GM19438 (cell line): ENCODE measurements at regions not wholly inside any gene's neighbourhood (a gene's known extent, or its start where the extent isn't known, plus 50 kb on each side); places are given as distances from the start of the nearest gene placed in this dataset.

Experiments
- ATAC-seq: cut with Tn5 transposase; IDR thresholded peaks from one replicate; pipeline ENCODE4 v1.9.1; 2021; ENCODE audit warnings: low read depth; ENCODE audit not compliant: unreplicated experiment

DNA sequence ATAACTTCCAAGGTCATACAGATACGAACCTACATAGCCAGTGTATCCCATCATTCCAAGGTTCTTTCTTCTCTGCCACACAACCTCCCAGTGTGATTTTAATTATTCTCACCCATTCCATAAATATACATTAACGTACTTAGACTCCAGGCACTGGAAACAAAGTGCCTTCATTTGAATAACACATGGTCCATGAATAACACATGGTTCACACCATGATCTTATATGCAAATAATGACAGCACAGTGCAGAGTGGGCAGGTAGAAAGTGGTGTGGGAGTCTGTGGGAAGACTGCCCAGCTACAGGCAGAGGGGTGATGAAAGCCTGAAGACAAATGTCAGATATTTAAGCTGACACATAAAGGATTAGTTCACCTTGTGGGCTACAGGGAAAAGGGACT lies 425.2 kb downstream of the HACE1 start:
- no peak for ATAC-seq

DNA sequence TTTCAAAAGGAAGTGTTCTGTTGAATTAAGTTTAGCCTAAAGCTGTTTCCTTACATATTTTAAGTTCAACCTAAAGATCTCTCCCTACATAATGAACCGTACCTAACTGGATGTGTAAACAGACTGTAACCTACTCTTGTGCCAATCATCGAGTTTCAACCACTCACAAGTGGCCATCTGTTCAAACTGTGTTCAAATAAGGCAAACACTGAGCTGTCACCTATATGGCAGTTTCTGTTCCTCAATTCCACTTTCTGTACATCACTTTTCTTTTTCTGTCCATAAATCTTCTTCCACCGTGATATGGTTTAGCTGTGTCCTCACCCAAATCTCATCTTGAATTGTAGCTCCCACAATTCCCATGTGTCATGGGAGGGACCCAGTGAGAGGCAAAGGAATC lies 428.6 kb downstream of the HACE1 start:
- no peak for ATAC-seq

DNA sequence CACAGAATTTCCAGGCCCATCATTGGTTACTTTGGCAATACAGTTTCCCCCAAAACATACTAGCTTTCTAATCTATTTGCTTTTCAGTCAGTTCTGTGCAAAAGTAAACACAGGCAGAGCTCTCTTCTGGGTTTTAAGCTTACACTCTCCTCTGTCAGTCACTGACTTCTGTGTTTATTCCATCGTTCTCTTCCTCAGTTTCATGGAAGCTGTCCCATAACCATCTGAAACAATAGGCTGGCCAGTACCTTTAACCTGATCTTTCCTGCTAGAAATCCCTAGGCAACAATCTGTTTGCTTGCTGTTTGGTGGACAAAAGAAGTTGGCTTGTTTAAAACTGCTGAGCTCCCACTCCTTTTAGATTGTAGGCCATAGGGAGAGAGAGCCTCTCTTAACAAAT lies 431.5 kb downstream of the HACE1 start:
- no peak for ATAC-seq

DNA sequence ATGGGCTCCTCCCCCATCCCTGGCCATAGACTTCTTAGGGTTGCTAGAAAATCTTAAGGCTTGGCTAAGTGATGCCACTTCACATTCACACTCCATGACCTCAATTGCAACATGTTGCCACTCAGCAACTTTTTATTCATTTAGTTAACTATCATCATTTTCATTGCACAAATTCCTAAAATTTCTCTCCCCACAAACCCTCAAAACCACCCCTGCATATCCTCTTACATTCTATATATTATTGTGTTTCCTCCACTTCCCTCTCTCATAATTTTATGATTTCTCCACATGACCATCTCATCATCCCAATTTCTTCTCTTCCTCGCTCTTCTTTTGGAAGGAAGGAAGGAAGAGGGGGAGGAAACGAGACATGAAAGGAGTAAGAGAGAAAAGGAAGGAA lies 436.0 kb downstream of the HACE1 start:
- ATAC-seq = no peak

DNA sequence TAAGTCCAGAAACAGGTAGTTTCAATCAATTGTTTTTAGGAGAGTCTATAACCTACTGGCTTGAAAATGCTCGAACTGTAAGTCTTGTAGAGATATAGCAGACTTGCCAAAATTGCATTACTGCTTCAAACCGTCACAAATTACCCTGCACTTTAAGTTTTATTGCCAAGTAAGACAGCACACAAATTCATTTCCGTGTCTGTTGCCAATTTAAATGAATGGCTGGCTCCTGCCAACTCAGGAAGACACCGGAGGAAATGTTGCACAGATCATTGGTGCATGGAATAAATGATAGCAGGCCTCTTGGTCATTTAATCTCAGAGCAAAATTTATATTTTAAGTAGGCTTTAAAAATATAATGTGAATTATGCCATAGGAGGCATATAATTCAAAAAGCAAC lies 438.1 kb downstream of the HACE1 start:
- ATAC-seq = no peak

DNA sequence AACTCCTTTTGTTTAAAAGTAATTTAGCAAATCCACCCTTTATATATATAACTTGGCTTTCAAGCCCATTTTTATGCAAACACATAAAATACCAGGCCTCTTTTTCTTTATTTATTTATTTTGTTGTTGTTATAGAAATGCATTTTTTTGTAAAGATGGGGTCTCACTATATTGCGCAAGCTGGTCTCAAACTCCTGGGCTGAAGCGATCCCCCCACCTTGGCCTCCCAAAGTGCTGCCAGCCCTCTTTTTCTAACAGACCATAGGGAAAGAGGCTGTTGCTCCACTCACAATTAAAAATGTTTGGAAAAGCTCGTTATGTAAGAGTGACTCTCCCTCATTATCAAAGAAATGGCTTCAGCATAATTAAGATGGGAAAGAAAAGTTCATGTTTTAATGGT lies 440.9 kb downstream of the HACE1 start:
- no peak for ATAC-seq

DNA sequence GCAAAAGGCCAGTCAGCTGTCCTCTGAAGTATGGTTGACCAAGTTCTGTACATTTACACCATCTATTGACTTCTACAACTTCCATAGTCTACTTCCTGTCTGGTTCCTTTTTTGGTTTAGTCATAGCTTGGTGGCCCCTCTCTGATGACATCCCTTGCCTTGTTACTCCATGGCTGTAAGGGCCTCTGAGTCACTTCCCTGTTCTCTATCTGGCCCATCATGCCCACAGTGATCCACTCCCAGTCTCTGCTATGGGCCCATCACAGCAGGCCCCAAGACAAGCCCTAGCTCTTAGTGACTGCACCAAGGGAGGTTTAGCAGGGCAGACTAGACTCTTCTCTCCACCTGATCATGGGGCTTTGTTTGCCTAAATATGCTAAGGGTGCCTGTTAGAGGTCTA lies 441.6 kb downstream of the HACE1 start:
- no peak for ATAC-seq

DNA sequence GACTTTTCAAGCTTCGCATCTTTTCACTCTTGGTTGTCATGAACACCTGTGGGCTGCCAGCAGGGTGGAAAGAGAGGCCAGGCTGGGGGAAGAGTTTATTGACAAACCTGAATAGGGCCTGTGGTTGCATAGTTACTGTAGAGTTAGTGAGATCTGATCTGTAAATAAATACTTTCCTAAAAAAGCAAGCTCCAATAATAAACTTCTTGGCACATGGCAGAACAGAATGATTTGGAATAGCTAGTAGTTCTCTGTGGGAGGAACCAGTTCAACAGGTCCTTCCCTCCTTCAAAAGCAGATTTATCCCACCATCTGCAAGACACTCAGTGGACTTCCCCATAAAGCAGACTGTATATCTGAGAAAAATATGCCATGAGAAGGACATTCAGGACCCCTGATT lies 445.0 kb downstream of the HACE1 start:
- ATAC-seq = no peak

DNA sequence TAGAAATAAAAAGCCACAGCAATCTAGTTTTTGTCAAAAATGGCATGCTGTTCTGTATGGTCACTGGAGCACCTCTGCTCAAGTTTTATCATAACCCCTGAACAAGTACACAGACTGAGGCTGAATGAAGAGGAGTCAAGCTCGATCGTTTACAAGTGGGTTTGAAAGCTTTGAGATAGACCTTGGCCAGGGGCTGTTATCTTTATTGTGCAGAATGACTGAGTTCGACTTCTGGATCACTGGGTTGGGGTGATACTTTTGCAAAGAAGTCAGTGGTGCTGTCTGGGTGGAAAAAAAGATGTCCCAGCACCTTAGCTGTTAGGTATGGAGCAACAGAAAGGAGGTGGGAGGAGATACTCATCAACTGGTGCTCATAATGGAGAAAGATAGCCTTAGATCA lies 446.0 kb downstream of the HACE1 start:
- ATAC-seq = no peak

DNA sequence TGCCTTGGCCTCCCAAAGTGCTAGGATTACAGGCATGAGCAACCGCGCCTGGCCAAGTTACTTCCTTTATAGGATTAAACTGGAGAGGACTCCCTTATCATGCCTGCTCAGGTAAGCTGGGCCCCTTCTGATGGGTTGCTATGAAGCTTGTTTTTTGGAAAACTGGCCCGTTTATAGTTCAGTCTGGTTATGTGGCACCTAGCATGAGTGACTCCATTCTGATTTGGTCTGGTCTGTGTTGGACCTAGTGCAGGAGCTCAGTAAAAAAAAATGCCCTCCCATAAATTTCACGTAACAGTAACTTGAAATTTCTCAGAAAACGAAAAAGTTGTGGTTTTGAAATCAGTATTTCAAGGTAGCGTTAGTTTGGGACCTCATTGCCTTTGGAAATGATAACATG lies 448.4 kb downstream of the HACE1 start:
- no peak for ATAC-seq

DNA sequence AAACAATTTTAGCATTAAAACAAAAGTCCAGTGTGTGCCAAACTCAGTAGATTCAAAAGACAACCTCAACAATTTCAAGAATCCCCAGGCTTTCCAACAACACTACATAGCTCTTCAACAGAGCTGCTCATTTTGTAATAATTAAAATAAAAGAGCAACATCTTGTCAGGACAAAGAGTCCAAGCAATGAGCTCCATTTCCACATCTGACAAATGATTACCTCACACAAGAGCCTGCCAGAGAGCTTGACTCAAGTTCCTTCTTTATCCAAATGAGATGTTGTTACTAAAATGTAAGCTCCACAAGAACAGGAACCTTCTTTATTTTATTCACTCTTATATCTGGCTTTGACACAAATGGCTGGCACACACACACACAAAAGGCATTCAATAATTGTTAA lies 449.8 kb downstream of the HACE1 start:
- no peak for ATAC-seq

DNA sequence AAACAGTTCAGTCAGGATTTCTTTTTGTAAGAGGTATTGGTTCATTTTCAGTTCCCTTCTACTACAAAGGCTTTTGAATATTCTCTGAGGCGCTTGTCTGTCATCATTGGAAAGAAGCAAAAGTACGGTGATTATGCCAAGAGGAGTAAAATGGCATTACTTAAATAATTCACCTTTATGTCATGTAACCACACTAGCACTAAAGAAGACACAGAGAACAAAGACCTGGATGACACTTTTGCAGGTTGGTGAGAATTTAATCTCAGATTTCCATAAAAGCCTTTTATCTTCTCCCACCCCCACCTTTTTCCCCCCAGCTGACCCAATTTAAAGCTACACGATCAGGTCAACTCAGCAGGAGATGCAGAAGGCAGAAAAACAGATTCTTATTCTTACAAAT lies 451.8 kb downstream of the HACE1 start:
- ATAC-seq = no peak

DNA sequence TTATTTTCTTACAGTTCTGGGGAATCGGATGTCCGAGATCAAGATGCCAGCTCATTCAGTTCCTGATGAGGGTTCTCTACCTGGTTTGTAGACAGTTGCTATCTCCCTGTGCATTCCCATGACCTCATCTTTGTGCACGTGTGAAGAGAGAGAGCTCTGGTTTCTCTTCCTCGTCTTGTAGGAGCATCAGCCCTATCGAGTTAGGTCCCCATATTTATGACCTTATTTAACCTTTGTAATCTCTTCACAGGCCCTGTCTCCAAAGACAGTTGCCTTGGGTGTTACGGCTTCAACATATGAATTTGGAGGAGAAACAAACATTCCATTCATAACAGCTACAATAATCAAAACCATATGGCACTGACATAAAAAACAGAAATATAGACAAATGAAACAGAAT lies 455.3 kb downstream of the HACE1 start:
- ATAC-seq = no peak

DNA sequence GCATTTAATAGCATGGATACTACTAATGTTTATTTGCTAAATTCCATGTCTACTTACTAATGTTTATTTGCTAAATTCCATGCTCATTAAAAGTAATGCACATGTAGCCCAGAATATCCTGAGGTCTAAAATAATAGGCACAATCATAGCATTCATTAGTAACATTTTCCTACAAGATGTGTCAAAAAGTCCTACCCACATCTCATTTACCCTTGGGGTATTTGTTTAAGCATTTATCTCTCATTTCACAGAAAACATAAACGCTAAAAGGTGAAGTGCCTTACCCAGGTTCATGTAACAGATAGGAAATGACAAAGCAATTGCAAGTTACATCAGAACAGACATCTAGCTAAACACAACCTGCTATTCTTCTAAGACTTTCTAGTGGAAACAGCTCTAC lies 457.1 kb downstream of the HACE1 start:
- ATAC-seq = no peak

DNA sequence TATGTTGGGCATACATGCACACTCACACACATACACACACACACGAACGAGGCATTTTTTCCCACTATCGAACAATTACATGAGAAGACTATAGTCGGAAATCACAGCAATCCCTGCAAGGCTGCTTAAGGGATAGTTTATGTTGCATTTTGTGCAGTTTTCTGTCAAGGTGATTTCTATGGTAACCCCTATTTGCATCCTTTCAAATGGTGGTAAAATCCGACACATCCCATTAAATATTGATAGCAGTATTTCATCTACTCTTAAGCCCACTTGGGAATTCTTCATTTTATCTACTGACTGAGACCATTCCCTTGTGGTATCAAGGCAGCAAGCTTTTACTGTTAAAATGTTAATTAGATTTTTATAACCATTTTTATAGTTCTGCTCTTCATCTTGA lies 457.8 kb downstream of the HACE1 start:
- no peak for ATAC-seq

DNA sequence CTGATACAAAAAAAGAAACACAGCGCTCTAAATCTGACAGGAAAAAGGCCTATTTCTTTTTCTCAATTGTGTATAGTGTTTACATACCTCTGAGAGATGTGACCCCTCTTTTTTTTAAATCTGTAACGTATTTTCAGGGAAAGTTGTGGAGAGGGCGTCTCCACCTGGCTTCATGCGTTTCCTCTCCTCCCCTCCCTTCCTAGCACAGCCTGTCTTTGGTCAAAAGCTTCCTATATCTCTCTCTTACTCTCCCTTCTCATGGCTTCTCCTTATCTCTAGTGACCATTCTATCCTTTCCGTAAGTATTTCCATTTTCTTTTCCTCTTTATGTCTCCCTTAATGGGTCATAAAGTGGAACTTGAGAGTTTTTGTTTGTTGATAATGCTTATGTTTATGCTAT lies 458.9 kb downstream of the HACE1 start:
- no peak for ATAC-seq

DNA sequence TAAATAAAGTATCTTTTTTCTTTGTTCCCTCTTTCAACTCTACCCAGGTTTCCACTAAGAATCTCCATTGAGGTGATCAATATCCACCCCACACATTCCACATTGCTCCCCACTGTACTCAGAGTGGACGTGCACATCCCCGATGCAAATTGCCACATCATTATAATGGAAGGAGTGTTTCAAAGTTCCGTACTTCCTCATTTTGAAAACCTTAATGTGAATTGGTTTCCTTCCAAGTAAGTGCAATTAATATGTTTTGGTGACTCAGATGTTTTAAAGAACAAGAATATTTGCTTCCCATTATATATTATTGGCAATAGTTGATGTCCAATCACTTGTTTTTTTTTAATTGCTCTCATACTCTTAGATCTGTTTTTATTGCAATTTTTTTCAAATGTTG lies 463.6 kb downstream of the HACE1 start:
- ATAC-seq = no peak

DNA sequence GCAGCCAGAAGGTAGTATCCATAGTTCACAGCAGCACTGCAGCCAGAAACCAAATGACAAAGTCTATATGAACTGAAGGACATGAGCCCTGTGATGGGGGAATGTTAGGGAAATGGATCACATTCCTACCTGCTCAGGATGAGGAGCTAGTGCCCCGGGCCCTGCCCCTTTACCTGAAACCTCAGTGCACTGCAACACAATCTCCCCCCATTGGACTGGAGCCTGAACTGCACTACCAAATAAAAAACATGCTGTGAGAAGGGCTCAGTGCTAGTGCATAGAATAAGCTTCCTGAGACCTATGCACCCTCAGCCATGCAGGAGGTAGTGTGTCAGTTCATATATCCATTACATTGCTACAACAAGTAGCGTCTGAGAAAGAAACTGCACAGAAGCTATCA lies 477.8 kb downstream of the HACE1 start:
- ATAC-seq = no peak

DNA sequence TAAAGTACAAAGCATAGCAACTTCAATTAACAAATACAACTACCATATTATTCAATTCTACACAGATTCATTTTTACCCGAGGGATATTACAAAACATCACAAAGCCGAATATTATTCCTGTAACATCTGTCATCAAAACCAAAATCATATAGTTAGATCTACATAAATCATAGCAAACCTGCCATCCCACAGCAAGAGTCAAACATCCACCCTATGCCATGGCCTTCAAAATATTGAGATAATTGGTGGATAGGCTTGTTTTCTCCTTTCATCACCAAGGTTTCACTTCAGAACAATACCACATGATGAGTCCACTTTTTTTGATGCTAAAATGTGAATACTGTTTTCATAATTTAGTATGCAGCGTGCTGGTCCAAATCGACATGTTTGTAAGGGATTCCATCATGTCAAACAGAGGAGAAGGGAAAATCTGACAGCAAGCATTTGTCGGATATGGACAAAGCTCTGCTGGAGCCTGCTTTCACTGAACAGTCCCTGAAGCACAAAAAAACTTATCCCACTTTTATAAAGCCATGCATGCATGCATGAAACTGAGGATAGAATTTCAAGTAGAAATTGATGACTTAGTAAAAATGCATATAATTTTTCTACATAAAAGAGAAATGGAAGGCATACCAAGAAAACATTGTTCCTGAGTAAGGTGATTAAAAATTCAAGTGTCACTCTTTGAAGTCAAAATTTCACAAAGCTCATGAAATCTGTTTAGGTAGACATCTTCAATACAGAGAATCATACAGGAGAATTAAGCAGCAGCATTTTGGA lies 494.1 kb downstream of the HACE1 start:
- no peak for ATAC-seq

DNA sequence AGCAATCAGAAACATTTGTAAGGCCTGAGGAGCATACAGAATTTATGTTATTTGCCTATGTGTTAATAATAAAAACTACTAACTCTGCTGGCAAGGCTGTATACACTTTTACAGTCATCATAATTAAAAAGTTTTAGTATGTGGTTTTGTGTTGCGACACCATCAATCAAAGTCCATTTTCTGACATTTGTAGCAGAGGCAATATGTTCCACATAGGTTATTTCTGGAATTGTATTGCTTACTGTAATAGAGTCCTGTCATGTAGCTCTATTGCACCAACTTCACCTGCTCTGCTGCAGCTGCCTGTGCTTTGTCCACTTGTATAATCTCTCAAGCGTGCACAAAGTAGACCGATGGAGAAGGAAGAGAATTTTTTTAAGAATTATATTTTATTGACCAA lies 501.8 kb downstream of the HACE1 start:
- ATAC-seq = no peak

DNA sequence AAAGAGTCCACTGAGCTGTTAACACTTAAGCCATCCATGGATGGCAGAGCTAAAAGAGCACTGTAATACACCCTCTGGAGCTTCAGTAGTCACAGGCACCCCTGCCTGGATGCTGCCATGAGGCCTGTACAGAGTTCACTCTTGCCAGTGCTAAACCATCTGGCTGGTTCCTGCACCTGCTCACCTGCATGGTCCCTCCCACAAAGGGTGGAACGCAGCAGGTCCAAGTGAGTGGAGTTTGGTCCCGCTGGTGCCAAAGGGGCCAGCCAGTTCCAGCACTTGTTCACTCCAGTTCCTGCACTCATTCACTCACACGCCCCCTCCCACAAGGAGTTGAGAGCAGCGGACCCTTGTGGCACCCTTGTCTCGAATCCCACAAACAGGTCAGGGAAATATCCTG lies 503.5 kb downstream of the HACE1 start:
- ATAC-seq = no peak

DNA sequence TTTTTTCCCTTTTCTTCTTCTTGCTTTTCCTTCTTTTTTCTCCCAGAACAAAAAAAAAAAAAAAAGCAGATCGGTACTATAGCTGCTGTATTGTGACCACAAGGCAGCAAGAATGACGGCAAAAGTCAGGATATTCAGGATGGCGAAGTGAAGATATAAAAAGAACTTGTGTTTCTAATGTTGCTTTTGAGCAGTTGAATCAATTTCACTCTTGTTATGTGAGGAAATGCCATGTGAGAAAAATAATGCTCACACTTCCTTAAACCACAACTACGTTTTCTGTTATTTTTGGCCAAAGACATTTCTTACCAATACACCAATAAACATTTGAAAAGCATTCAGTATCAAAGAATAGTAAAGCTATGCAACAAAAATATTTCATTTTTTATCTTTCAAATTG lies 510.5 kb downstream of the HACE1 start:
- ATAC-seq = no peak

DNA sequence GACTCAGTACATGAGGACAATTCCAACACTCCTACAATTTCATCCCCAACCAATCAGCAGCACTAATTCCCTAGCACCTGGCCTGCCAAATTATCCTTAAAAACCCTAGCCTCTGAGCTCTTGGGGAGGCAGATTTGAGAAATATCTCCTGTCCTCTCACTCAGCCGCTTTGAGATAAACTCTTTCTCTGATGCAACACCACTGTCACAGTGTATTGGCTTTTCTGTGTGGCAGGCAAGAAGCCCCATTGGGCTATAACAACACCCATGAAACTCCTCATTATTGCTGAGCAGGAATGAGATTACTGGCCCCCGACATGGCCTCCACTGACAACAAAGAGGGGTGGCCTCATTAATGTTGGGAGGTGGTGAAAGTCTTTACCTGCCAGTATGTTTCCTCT lies 515.5 kb downstream of the HACE1 start:
- no peak for ATAC-seq
